HFFc6 (cell line): ENCODE measurements at regions not wholly inside any gene's neighbourhood (a gene's known extent, or its start where the extent isn't known, plus 50 kb on each side); places are given as distances from the start of the nearest gene placed in this dataset.

Source experiments
- DNase-seq: peaks from one replicate; pipeline ENCODE4 v3.0.0-alpha.2; 2018
- H3K27ac Mint-ChIP-seq: 2 replicates; pipeline ENCODE4 v1.8.0; 2020; ENCODE audit warnings: mild to moderate bottlenecking, mixed read lengths
- H3K27me3 Mint-ChIP-seq: 2 replicates; pipeline ENCODE4 v1.8.0; 2021; ENCODE audit warnings: mild to moderate bottlenecking, moderate library complexity, mixed read lengths; ENCODE audit not compliant: insufficient read depth
- H3K36me3 Mint-ChIP-seq: 2 replicates; pipeline ENCODE4 v1.8.0; 2021; ENCODE audit warnings: low read depth, mixed read lengths
- H3K4me1 Mint-ChIP-seq: 2 replicates; pipeline ENCODE4 v1.8.0; 2020; ENCODE audit warnings: low read depth, mixed read lengths
- H3K4me3 Mint-ChIP-seq: 2 replicates; pipeline ENCODE4 v1.8.0; 2020; ENCODE audit warnings: mild to moderate bottlenecking, moderate library complexity, mixed read lengths
- H3K9me3 Mint-ChIP-seq: 2 replicates; pipeline ENCODE4 v1.8.0; 2020; ENCODE audit warnings: mild to moderate bottlenecking, mixed read lengths
- CTCF ChIP-seq: fragments of 200-600 bp; sonication (generic); IDR thresholded peaks from 2 replicates; pipeline ENCODE4 v1.5.0; 2021; ENCODE audit warnings: antibody characterized with exemption, mild to moderate bottlenecking

GRCh38 chr4:151555151-151555945, 146.4 kb downstream of the FHIP1A start:
- Mint-ChIP-seq H3K27me3 (peaks cover 3% of the 10 kb centered on the region; the same call in 1 of the 2 replicates), H3K9me3 (peaks cover 9% of the 10 kb centered on the region), H3K4me3 (no peak overlapping the region), H3K4me1 (peaks cover 15% of the 10 kb centered on the region), H3K27ac (no peak overlapping the region), H3K36me3 (no peaks in the 10 kb centered on the region)
- DNase-seq: no peak
- TF ChIP-seq CTCF: no peak

GRCh38 chr4:151558496-151559113, 149.6 kb downstream of the FHIP1A start:
- TF ChIP-seq CTCF: no peak
- Mint-ChIP-seq H3K36me3 (no peaks in the 10 kb centered on the region), H3K9me3 (no peaks in the 10 kb centered on the region), H3K27ac (no peak overlapping the region), H3K27me3 (peaks cover 3% of the 10 kb centered on the region; the same call in 1 of the 2 replicates), H3K4me3 (no peak overlapping the region), H3K4me1 (peaks cover 35% of the 10 kb centered on the region)
- no peak for DNase-seq

DNA sequence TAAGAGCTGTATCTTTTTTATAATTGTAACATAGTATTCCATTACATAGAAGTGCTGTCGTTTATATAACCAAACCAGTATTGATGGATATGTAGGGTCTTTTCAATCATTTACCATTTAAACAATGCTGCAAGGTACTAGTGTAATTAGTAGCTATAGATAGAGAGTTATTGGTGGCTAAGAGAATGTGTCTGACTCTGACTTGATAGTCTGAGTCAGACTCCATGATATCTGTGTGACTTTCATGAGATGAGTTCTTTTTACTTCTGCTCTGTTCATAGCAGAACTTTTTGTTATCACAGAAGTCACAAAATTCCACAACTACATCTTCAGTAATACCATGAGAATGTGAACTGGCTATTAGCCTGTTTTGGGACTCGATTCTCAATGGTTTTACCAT, 150.6 kb downstream of the FHIP1A start:
- Mint-ChIP-seq H3K27ac (no peak overlapping the region), H3K9me3 (no peaks in the 10 kb centered on the region), H3K27me3 (no peaks in the 10 kb centered on the region), H3K4me1 (peaks cover 35% of the 10 kb centered on the region), H3K4me3 (no peak overlapping the region), H3K36me3 (no peaks in the 10 kb centered on the region)
- TF ChIP-seq CTCF: no peak
- DNase-seq: no peak

GRCh38 chr4:151561551-151562256, 152.7 kb downstream of the FHIP1A start:
- Mint-ChIP-seq H3K27me3 (no peaks in the 10 kb centered on the region), H3K27ac (peak overlapping the region; percentile 42; the same call in 1 of the 2 replicates), H3K4me1 (peaks cover 26% of the 10 kb centered on the region), H3K4me3 (no peak overlapping the region), H3K36me3 (no peaks in the 10 kb centered on the region), H3K9me3 (no peaks in the 10 kb centered on the region)
- no peak for TF ChIP-seq CTCF
- peak; percentile 10 for DNase-seq

- Mint-ChIP-seq H3K27me3 (no peaks in the 10 kb centered on the region; the same call in 1 of the 2 replicates), H3K9me3 (no peaks in the 10 kb centered on the region), H3K4me3 (no peak overlapping the region), H3K4me1 (peaks cover 26% of the 10 kb centered on the region), H3K36me3 (no peaks in the 10 kb centered on the region), H3K27ac (no peak overlapping the region)
- TF ChIP-seq CTCF: no peak
- DNase-seq: no peak
These were observed 154.2 kb downstream of the FHIP1A start for GRCh38 chr4:151563194-151563593.
